Neural cell (in vitro differentiated cells): ENCODE measurements at regions not wholly inside any gene's neighbourhood (a gene's known extent, or its start where the extent isn't known, plus 50 kb on each side); places are given as distances from the start of the nearest gene placed in this dataset.

Source experiments
- H2AFZ ChIP-seq: fragments of 200-600, 300-800 bp; sonication (generic), shearing (Covaris generic); 2 replicates; pipeline ENCODE4 v1.6.0; 2014; ENCODE audit warnings: low read depth, mild to moderate bottlenecking, antibody characterized with exemption, low read length, moderate library complexity
- H3F3A ChIP-seq: fragments of 200-600 bp; shearing (Covaris generic); 2 replicates; pipeline ENCODE4 v1.6.1; 2016; ENCODE audit warnings: mild to moderate bottlenecking, moderate library complexity, mixed read lengths, antibody characterized with exemption, low read length; ENCODE audit not compliant: insufficient read depth, poor library complexity, severe bottlenecking
- H3K27ac ChIP-seq: fragments of 200-600, 300-800 bp; sonication (generic), shearing (Covaris generic); 2 replicates; pipeline ENCODE4 v1.5.1; 2014; ENCODE audit warnings: mild to moderate bottlenecking, low read length, moderate library complexity
- H3K27me3 ChIP-seq: fragments of 300-800, 200-600 bp; sonication (generic), shearing (Covaris generic); 2 replicates; pipeline ENCODE4 v1.6.0; 2014; ENCODE audit warnings: mild to moderate bottlenecking, low read depth, low read length, moderate library complexity; ENCODE audit not compliant: insufficient read depth
- H3K36me3 ChIP-seq: fragments of 300-800, 200-600 bp; sonication (generic), shearing (Covaris generic); 2 replicates; pipeline ENCODE4 v1.5.1; 2014; ENCODE audit warnings: mild to moderate bottlenecking, antibody characterized with exemption, low read length, moderate library complexity; ENCODE audit not compliant: insufficient read depth
- H3K4me2 ChIP-seq: fragments of 300-800, 200-600 bp; sonication (generic), shearing (Covaris generic); 2 replicates; pipeline ENCODE4 v1.6.0; 2014; ENCODE audit warnings: mild to moderate bottlenecking, low read length
- H3K4me3 ChIP-seq: fragments of 300-800, 200-600 bp; sonication (generic), shearing (Covaris generic); 2 replicates; pipeline ENCODE4 v1.5.1; 2014; ENCODE audit warnings: mild to moderate bottlenecking, low read length, moderate library complexity
- H3K79me2 ChIP-seq: fragments of 200-600 bp; shearing (Covaris generic); replicated peaks from 2 replicates; pipeline ENCODE4 v1.6.0; 2014; ENCODE audit warnings: mild to moderate bottlenecking, low read length, moderate library complexity; ENCODE audit not compliant: insufficient read depth
- H3K9ac ChIP-seq: fragments of 300-800, 200-600 bp; sonication (generic), shearing (Covaris generic); 2 replicates; pipeline ENCODE4 v1.6.1; 2016; ENCODE audit warnings: mild to moderate bottlenecking, low read length, mixed read lengths
- H3K9me2 ChIP-seq: fragments of 200-600 bp; shearing (Covaris generic); 2 replicates; pipeline ENCODE4 v1.6.1; 2016; ENCODE audit warnings: mild to moderate bottlenecking, low read length, mixed read lengths; ENCODE audit not compliant: insufficient read depth
- H3K9me3 ChIP-seq: fragments of 200-600, 300-800 bp; sonication (generic), shearing (Covaris generic); 2 replicates; pipeline ENCODE4 v1.6.1; 2016; ENCODE audit warnings: mild to moderate bottlenecking, mixed run types, low read length, moderate library complexity, mixed read lengths
- H4K20me1 ChIP-seq: fragments of 200-600 bp; shearing (Covaris generic); 2 replicates; pipeline ENCODE4 v1.6.1; 2016; ENCODE audit warnings: mild to moderate bottlenecking, mixed run types; ENCODE audit not compliant: insufficient read depth
- EP300 ChIP-seq: fragments of 450-650 bp; conservative IDR thresholded peaks from 2 replicates; pipeline ENCODE4 v1.6.1; 2014; ENCODE audit warnings: antibody characterized with exemption, mild to moderate bottlenecking, moderate library complexity; ENCODE audit not compliant: poor library complexity, severe bottlenecking
- EZH2 ChIP-seq: fragments of 200-600, 300-800 bp; shearing (Covaris generic), sonication (generic); IDR thresholded peaks from 2 replicates; pipeline ENCODE4 v1.6.1; 2014; ENCODE audit warnings: antibody characterized with exemption, low read length, borderline replicate concordance, mild to moderate bottlenecking; ENCODE audit not compliant: insufficient read depth, poor library complexity, severe bottlenecking
- MXI1 ChIP-seq: fragments of 450-650 bp; conservative IDR thresholded peaks from 2 replicates; pipeline ENCODE4 v1.6.1; 2014; ENCODE audit warnings: antibody characterized with exemption, mild to moderate bottlenecking; ENCODE audit not compliant: poor library complexity, severe bottlenecking
- POLR2AphosphoS5 ChIP-seq: IDR thresholded peaks from 2 replicates; pipeline ENCODE4 v1.6.1; 2012
- RAD21 ChIP-seq: fragments of 450-650 bp; conservative IDR thresholded peaks from 2 replicates; pipeline ENCODE4 v1.6.1; 2014; ENCODE audit warnings: antibody characterized with exemption, mild to moderate bottlenecking, moderate library complexity
- SMC3 ChIP-seq: fragments of 450-650 bp; conservative IDR thresholded peaks from 2 replicates; pipeline ENCODE4 v1.6.1; 2014; ENCODE audit warnings: antibody characterized with exemption, mild to moderate bottlenecking, moderate library complexity; ENCODE audit not compliant: poor library complexity
- TAF1 ChIP-seq: IDR thresholded peaks from 2 replicates; pipeline ENCODE4 v1.6.1; 2012; ENCODE audit warnings: low read depth
- TF ChIP-seq, protein P1 (sequence below): fragments of 450-650 bp; IDR thresholded peaks from 2 replicates; pipeline ENCODE4 v1.5.1; 2014; ENCODE audit warnings: antibody characterized with exemption, mild to moderate bottlenecking, moderate library complexity; ENCODE audit not compliant: poor library complexity, severe bottlenecking
- TF ChIP-seq, protein P2 (sequence below): IDR thresholded peaks from 2 replicates; pipeline ENCODE4 v1.6.1; 2012; ENCODE audit warnings: borderline replicate concordance

DNA sequence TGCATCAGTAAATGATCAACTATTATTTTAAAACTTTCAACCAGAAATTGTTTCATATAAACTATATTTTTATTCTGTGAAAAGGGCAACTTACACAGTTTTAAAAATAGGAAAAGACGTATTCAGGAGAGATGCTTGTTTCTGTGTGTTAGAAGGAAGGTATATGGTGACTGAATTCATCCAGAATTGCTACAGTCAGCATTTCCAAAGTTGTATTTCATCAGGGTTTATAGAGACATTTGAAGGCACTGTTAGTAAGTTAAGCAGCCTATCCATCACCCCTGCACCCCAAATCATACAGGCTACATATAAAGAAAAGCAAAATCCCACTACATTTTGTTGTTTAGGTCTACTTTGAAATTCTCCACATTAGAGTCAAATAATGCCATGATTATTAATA lies 716.0 kb downstream of the KCTD16 start:
- Histone ChIP-seq H3K79me2 (no peaks in the 10 kb centered on the region), H3K27ac (no peak overlapping the region), H3K9me3 (no peaks in the 10 kb centered on the region), H4K20me1 (no peaks in the 10 kb centered on the region), H3K4me3 (no peak overlapping the region), H2AFZ (no peak overlapping the region), H3K9ac (no peak overlapping the region), H3F3A (no peaks in the 10 kb centered on the region), H3K36me3 (no peaks in the 10 kb centered on the region), H3K27me3 (no peaks in the 10 kb centered on the region), H3K4me2 (no peak overlapping the region), H3K9me2 (no peaks in the 10 kb centered on the region)
- TF ChIP-seq, protein P1, sequence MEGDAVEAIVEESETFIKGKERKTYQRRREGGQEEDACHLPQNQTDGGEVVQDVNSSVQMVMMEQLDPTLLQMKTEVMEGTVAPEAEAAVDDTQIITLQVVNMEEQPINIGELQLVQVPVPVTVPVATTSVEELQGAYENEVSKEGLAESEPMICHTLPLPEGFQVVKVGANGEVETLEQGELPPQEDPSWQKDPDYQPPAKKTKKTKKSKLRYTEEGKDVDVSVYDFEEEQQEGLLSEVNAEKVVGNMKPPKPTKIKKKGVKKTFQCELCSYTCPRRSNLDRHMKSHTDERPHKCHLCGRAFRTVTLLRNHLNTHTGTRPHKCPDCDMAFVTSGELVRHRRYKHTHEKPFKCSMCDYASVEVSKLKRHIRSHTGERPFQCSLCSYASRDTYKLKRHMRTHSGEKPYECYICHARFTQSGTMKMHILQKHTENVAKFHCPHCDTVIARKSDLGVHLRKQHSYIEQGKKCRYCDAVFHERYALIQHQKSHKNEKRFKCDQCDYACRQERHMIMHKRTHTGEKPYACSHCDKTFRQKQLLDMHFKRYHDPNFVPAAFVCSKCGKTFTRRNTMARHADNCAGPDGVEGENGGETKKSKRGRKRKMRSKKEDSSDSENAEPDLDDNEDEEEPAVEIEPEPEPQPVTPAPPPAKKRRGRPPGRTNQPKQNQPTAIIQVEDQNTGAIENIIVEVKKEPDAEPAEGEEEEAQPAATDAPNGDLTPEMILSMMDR, result no peak
- no peak for TF ChIP-seq TAF1
- no peak for TF ChIP-seq SMC3
- TF ChIP-seq MXI1, result no peak
- TF ChIP-seq POLR2AphosphoS5, result no peak
- no peak for TF ChIP-seq RAD21
- TF ChIP-seq EZH2, result no peak
- TF ChIP-seq EP300, result no peak
- TF ChIP-seq, protein P2, sequence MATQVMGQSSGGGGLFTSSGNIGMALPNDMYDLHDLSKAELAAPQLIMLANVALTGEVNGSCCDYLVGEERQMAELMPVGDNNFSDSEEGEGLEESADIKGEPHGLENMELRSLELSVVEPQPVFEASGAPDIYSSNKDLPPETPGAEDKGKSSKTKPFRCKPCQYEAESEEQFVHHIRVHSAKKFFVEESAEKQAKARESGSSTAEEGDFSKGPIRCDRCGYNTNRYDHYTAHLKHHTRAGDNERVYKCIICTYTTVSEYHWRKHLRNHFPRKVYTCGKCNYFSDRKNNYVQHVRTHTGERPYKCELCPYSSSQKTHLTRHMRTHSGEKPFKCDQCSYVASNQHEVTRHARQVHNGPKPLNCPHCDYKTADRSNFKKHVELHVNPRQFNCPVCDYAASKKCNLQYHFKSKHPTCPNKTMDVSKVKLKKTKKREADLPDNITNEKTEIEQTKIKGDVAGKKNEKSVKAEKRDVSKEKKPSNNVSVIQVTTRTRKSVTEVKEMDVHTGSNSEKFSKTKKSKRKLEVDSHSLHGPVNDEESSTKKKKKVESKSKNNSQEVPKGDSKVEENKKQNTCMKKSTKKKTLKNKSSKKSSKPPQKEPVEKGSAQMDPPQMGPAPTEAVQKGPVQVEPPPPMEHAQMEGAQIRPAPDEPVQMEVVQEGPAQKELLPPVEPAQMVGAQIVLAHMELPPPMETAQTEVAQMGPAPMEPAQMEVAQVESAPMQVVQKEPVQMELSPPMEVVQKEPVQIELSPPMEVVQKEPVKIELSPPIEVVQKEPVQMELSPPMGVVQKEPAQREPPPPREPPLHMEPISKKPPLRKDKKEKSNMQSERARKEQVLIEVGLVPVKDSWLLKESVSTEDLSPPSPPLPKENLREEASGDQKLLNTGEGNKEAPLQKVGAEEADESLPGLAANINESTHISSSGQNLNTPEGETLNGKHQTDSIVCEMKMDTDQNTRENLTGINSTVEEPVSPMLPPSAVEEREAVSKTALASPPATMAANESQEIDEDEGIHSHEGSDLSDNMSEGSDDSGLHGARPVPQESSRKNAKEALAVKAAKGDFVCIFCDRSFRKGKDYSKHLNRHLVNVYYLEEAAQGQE, result no peak

DNA sequence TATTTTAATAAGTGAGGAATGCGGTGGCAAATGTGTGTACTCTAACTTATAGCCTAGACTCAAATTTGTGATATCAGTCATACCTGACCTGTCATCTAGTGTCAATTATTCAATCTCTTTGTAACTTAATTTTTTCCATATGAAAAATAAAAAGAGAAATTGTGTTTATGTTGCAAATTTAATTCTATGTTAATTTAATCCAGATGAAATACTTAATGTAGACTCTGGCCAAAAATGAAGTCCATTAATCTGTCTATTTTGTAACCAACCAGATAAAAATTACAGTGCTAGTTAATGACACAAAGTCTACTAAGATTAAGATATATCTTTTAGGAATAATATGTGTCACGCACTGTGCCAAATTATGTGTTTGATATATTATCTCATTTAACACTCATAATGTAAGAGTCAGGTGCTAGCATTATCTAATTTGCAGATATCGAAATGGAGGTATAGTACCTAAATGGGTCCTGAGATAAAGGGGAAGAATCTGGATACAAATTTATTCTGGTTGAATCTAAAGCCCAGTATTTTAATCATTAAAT lies 712.1 kb downstream of the KCTD16 start:
- Histone ChIP-seq H3K9me2 (no peaks in the 10 kb centered on the region), H3K36me3 (no peaks in the 10 kb centered on the region), H3K4me3 (no peak overlapping the region), H3K79me2 (no peaks in the 10 kb centered on the region), H3F3A (no peaks in the 10 kb centered on the region), H2AFZ (no peak overlapping the region), H4K20me1 (no peaks in the 10 kb centered on the region), H3K27ac (no peak overlapping the region), H3K9me3 (no peaks in the 10 kb centered on the region), H3K27me3 (no peaks in the 10 kb centered on the region), H3K9ac (no peak overlapping the region), H3K4me2 (no peak overlapping the region)
- TF ChIP-seq MXI1 (no peak), RAD21 (no peak)
- TF ChIP-seq, protein P1, result no peak
